ENCODE measurements at regions not wholly inside any gene's neighbourhood (a gene's known extent, or its start where the extent isn't known, plus 50 kb on each side); places are given as distances from the start of the nearest gene placed in this dataset.

DNA sequence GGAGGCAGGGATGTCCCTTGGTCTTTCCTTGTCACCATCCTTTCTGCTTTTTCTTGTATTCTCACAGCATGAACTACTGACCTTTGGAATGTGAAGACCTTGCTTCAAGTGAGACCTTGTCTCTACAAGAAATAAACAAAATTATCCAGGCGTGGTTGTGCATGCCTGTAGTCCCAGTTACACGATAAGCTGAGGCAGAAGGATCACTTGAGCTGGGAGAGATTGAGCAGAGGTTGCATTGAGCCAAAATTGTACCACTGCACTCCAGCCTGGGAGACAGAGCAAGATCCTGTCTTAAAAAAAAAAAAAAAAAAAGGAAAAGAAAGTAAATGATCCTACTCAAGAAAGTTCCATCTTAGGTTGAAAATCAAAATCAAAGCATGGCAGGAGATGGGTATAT, 173.7 kb downstream of the IRS1 start:
- TF ChIP-seq, protein P1, sequence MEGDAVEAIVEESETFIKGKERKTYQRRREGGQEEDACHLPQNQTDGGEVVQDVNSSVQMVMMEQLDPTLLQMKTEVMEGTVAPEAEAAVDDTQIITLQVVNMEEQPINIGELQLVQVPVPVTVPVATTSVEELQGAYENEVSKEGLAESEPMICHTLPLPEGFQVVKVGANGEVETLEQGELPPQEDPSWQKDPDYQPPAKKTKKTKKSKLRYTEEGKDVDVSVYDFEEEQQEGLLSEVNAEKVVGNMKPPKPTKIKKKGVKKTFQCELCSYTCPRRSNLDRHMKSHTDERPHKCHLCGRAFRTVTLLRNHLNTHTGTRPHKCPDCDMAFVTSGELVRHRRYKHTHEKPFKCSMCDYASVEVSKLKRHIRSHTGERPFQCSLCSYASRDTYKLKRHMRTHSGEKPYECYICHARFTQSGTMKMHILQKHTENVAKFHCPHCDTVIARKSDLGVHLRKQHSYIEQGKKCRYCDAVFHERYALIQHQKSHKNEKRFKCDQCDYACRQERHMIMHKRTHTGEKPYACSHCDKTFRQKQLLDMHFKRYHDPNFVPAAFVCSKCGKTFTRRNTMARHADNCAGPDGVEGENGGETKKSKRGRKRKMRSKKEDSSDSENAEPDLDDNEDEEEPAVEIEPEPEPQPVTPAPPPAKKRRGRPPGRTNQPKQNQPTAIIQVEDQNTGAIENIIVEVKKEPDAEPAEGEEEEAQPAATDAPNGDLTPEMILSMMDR (IDR thresholded peaks at IDR 0.05), result no peak
- TF ChIP-seq POLR2AphosphoS5 (IDR thresholded peaks at IDR 0.05; ENCODE audit: low read depth, low read length) (no peak), SIN3A (IDR thresholded peaks at IDR 0.05; ENCODE audit: borderline replicate concordance, insufficient read depth, low read depth, low read length) (no peak), TCF7L2 (IDR thresholded peaks at IDR 0.05; ENCODE audit: low read depth, low read length) (no peak)
- TF ChIP-seq, protein P2, sequence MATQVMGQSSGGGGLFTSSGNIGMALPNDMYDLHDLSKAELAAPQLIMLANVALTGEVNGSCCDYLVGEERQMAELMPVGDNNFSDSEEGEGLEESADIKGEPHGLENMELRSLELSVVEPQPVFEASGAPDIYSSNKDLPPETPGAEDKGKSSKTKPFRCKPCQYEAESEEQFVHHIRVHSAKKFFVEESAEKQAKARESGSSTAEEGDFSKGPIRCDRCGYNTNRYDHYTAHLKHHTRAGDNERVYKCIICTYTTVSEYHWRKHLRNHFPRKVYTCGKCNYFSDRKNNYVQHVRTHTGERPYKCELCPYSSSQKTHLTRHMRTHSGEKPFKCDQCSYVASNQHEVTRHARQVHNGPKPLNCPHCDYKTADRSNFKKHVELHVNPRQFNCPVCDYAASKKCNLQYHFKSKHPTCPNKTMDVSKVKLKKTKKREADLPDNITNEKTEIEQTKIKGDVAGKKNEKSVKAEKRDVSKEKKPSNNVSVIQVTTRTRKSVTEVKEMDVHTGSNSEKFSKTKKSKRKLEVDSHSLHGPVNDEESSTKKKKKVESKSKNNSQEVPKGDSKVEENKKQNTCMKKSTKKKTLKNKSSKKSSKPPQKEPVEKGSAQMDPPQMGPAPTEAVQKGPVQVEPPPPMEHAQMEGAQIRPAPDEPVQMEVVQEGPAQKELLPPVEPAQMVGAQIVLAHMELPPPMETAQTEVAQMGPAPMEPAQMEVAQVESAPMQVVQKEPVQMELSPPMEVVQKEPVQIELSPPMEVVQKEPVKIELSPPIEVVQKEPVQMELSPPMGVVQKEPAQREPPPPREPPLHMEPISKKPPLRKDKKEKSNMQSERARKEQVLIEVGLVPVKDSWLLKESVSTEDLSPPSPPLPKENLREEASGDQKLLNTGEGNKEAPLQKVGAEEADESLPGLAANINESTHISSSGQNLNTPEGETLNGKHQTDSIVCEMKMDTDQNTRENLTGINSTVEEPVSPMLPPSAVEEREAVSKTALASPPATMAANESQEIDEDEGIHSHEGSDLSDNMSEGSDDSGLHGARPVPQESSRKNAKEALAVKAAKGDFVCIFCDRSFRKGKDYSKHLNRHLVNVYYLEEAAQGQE (IDR thresholded peaks at IDR 0.05; ENCODE audit: insufficient read depth in 1 of 2, low read depth in 2 of 2, low read length in 1 of 2), result no peak

Measured in Panc1 (cell line).